Skeletal muscle satellite cell (primary cell): ENCODE measurements at regions not wholly inside any gene's neighbourhood (a gene's known extent, or its start where the extent isn't known, plus 50 kb on each side); places are given as distances from the start of the nearest gene placed in this dataset.
"Not testable (repeated sequence)": the region's sequence is repeated elsewhere in the genome, so short reads cannot be mapped to it uniquely, and the experiment has no call there.

ENCODE experiments used
- H3K27me3 ChIP-seq: 2 replicates; pipeline ENCODE4 v1.7.0; 2013; ENCODE audit warnings: low read length; ENCODE audit not compliant: control insufficient read depth, insufficient read depth
- H3K36me3 ChIP-seq: 2 replicates; pipeline ENCODE4 v1.7.0; 2013; ENCODE audit warnings: mild to moderate bottlenecking, control low read depth, low read length; ENCODE audit not compliant: insufficient read depth
- H3K4me1 ChIP-seq: 2 replicates; pipeline ENCODE4 v1.7.0; 2013; ENCODE audit warnings: low read length; ENCODE audit not compliant: control insufficient read depth, insufficient read depth
- H3K4me2 ChIP-seq: 2 replicates; pipeline ENCODE4 v1.7.0; 2013; ENCODE audit warnings: mild to moderate bottlenecking, low read length
- H3K4me3 ChIP-seq: 2 replicates; pipeline ENCODE4 v1.7.0; 2013; ENCODE audit warnings: low read length
- H3K9ac ChIP-seq: 2 replicates; pipeline ENCODE4 v1.7.0; 2013; ENCODE audit warnings: mild to moderate bottlenecking, low read depth, low read length, moderate library complexity
- H3K9me3 ChIP-seq: replicated peaks from 2 replicates; pipeline ENCODE4 v1.7.0; 2013; ENCODE audit warnings: mild to moderate bottlenecking, control low read depth, low read length

DNA sequence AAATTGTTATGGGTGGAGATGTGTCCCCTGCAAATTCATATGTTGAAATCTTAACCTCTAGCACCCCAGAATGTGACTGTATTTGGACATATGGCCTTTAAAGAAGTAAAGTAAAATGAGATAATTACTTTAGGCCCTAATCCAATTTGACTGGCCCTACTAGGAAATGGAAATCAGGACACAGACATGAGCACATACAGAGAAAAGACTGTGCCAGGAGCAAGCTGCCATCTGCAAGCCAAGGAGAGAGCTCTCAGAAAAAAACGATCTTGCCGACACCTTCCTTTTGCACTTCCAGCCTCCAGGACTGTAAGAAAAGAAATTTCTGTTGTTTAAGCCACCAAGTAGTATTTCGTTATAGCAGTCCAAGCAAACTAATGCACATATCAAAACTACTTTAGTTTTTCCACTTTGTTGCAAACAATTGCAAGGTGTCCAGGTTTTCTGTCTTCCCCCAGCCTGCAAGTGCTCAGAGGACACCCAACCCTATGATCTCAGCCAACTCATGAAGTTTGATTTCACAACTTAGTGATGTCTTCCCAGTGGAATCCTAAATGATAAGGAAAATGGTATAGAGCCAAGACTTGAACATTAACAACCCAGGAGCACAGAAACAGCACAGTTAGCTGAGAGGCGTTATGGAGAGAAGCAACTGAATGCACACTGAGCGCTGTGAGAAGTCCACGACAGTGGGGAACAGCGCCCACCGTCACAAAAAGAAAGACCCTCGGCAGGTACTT, 351.2 kb downstream of the BCL2L11 start:
- H3K4me3 ChIP-seq, H3K36me3 ChIP-seq, H3K27me3 ChIP-seq, H3K9me3 ChIP-seq, H3K4me2 ChIP-seq, H3K4me1 ChIP-seq, H3K9ac ChIP-seq: not testable (repeated sequence)

DNA sequence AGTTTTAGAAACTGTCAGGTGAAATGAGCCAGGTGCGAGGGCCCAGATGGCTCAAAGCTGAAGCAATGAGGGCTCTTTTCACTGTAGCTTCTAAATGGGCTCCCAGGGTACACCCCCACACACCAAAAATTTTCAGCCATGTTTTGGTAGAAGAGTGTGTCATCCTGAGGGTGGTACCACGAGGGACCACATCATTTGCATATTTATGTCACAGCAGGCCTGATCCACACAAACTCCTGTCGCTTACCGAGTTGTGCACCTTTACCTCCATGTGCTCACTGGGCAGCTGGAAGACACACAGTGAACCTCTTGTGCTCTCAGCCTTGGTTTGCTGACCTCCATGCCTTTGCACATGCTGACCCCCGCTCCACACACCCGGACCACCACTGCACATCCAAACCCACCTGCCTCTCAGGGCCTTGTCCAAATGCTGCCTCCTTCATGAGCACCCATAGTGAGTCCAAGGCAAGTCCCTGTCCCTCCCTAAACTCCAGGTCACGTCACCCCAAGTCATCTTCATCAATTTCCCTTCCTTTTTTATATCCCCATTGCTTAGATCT, 352.2 kb downstream of the BCL2L11 start:
- not testable (repeated sequence) for H3K27me3 ChIP-seq, H3K4me2 ChIP-seq

DNA sequence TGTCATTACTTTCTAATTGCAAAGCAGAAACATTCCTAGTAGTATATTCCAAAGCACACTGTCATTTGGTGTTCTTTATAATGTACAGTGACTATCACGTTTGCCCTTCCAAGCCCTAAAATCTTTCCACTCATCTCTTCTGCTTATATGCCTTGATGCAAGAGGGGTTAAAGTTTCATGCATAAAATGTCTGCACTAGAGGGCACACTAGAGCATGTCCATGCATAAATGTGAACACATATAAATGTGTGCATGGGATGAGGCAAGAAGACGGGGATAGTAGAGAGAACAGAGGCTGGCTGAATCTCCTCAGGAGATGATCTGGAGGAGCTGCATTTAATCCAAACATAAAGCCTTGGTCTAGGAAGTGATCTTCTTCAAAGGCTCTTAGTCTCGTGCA, 352.8 kb downstream of the BCL2L11 start:
- H3K4me1 ChIP-seq, H3K9me3 ChIP-seq, H3K27me3 ChIP-seq, H3K4me3 ChIP-seq, H3K4me2 ChIP-seq, H3K9ac ChIP-seq, H3K36me3 ChIP-seq: not testable (repeated sequence)

More for the DNA sequence above, 352.2 kb downstream of the BCL2L11 start:
- not testable (repeated sequence) for H3K4me3 ChIP-seq, H3K9ac ChIP-seq, H3K4me1 ChIP-seq, H3K36me3 ChIP-seq, H3K9me3 ChIP-seq

DNA sequence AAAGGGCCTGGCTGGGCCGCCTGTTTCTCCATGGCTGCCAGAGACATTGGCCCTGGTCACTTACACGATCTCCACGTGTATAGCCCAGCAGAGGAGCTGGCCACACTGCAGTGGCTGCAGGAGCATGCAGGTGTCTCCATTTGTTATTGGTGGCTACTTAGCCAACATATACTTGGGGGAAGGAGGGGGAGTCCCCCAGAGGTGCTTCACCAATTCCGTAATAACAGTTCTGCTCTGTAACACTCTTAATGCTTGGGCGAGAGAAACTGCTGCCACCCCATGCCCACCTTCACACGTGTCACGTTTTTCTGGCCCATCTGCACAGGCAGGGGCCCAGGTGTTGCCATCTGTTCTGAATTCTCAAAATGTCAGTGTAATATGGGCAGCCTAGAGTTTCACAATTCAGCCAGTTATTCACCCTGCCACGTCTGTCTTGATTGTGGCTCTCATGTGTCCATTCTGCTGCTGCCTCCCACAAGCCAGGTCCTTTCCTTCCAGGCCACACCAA, 353.5 kb downstream of the BCL2L11 start:
- not testable (repeated sequence) for H3K4me2 ChIP-seq, H3K9ac ChIP-seq, H3K9me3 ChIP-seq, H3K4me3 ChIP-seq, H3K36me3 ChIP-seq, H3K4me1 ChIP-seq, H3K27me3 ChIP-seq

DNA sequence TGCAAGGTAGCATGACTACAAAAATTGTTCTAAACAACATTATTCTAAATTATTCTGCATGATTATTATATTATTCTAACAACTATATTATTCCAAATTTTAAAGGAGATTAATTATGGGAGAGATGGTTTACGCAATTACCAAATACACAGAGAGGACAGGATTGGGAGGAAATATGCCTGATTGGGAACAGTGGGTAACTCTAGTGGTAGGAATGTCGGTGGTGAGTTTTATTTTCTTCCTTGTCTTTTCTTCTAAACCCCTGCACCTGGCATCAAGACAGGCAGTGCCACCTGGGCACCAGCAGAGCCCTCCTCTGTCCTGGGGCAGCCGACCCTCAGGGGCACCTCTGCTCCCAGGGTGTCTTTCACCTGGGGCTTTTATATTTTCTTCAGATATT, 357.6 kb downstream of the BCL2L11 start:
- not testable (repeated sequence) for H3K4me2 ChIP-seq, H3K4me3 ChIP-seq

DNA sequence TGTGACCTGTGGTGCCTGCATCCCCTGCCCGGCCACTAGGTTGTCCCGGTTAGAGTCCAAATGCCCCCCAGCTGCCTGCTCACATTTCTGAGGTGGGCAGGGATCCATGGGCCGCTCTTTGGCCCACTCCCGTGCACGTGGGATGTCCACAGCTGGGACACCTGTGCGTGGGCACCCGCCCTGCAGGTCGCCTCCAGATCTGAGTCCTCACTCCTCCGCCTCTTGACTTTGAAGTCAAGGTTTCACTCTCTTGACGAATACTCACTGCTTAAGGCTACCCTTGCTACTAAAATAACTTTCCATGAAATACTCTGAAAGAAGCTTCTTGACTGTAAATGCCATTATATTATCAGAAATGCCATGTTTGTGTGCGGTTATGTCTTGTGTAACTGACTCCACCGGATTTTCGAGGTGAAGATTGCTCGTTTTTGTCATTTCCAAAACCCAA, 358.2 kb downstream of the BCL2L11 start:
- H3K9me3 ChIP-seq, H3K27me3 ChIP-seq, H3K4me2 ChIP-seq, H3K36me3 ChIP-seq, H3K4me3 ChIP-seq, H3K9ac ChIP-seq: not testable (repeated sequence)
- peaks cover 11% of the 10 kb centered on the region for H3K4me1 ChIP-seq

More for the DNA sequence above, 357.6 kb downstream of the BCL2L11 start:
- H3K36me3 ChIP-seq, H3K27me3 ChIP-seq, H3K9me3 ChIP-seq, H3K9ac ChIP-seq: not testable (repeated sequence)
- peaks cover 11% of the 10 kb centered on the region for H3K4me1 ChIP-seq

DNA sequence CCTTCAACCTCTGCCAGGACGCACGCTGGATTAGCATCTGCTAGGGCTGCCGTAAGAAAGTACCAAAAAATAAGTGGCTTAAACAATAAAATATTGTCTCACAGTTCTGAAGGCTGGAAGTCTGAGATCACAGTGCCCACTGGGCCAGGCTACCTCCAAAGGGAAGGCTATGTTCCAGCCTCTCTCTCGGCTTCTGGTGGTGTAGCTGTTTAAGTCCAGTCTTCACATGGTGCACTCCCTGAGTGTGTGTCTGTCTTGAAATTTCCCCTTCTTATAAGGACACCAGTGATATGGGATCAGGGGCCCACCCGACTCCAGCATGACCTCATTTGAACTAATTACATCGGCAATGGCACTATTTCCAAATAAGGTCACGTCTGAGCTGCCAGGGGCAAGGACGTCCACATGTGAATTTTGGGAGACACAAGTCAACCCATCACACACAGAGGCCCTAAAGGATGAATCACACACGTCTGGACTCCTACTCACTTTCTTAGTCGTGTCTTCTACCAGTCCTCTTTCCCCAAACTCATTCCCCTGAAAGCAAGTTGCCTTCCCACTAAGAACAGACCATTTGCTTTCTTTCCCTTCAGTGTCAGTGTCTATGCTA, 359.4 kb downstream of the BCL2L11 start:
- peak overlapping the region; percentile 38 for H3K9ac ChIP-seq
- not testable (repeated sequence) for H3K4me3 ChIP-seq, H3K36me3 ChIP-seq, H3K4me2 ChIP-seq, H3K27me3 ChIP-seq, H3K9me3 ChIP-seq
- H3K4me1 ChIP-seq = peaks cover 11% of the 10 kb centered on the region

DNA sequence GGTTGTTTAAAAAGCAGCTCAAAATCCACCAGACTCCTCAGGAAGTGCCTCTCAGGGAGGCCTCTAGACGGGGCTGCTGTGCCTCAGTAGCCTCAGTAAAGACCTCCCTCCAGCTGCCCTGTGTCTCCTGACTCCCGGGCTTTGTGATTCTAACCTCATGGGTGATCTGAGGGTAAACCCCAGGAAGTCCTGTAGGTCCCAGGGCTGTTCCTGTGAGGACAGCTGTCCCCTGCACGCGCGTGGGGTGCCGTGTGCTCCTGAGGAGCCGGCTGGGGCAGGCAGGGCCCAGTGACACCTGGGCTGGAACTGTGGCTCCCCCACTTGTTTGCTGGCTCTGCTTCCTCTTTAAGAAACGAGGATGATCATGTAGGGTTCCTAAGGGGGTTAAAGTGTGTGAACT, 359.9 kb downstream of the BCL2L11 start:
- Histone ChIP-seq H3K4me1 (peaks cover 11% of the 10 kb centered on the region), H3K9ac (peak overlapping the region; percentile 38)
- H3K36me3 ChIP-seq, H3K4me3 ChIP-seq, H3K9me3 ChIP-seq, H3K27me3 ChIP-seq, H3K4me2 ChIP-seq: not testable (repeated sequence)

DNA sequence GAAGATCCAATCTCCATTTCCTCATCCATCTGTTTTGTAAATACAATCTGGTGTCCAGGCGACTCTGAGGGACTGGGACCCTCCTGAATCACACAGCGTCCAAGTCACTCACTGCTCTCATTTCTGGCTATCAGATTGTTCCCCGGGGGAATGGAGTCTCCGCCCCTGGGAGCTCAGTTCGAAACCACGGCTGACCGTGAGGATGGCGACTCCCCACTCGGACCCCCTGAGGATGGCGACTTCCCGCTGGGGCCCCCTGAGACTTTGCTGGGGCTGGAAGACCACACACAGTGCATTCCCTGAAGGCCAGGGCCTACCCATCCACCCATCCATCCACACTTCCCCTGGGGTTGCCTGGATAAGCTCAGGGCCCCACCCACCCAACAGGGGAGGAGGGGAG, 360.5 kb downstream of the BCL2L11 start:
- H3K36me3 ChIP-seq, H3K9ac ChIP-seq, H3K4me2 ChIP-seq, H3K27me3 ChIP-seq, H3K4me3 ChIP-seq, H3K9me3 ChIP-seq: not testable (repeated sequence)
- H3K4me1 ChIP-seq = peaks cover 11% of the 10 kb centered on the region

DNA sequence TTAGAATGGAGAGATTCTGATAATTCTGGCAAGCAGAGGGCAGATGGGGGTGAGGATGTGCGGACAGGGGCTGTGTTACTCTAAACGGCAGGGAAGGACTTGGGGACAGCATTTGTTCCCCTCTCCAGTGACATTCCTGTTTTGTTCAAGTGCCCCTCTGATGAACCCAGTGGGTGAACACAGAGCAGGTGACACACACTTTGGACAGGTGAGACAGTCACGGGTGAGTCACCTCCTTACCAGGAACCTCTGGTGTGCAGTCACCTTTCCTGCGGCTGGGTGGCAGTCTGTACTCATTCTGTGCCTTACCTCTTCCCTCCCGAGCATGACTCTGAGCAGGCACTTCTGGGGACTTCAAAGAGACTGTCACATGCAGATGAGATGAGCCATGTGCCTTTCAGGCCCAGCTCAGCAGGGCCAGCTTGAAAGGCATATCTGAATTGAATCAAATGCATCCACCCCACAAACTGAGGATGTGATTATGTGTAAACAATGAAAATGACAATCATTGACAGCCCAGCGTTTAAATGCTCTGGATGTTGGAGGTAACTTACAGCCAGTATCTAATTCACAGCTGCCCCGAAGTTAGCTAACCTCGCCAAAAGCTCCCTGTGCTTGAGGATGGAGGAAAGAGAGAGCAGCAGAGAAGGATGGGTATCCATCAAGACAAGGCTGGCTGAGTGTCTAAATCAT, 362.4 kb downstream of the BCL2L11 start:
- H3K4me3 ChIP-seq, H3K27me3 ChIP-seq, H3K36me3 ChIP-seq, H3K9me3 ChIP-seq, H3K4me2 ChIP-seq, H3K9ac ChIP-seq: not testable (repeated sequence)
- H3K4me1 ChIP-seq = peaks cover 11% of the 10 kb centered on the region

DNA sequence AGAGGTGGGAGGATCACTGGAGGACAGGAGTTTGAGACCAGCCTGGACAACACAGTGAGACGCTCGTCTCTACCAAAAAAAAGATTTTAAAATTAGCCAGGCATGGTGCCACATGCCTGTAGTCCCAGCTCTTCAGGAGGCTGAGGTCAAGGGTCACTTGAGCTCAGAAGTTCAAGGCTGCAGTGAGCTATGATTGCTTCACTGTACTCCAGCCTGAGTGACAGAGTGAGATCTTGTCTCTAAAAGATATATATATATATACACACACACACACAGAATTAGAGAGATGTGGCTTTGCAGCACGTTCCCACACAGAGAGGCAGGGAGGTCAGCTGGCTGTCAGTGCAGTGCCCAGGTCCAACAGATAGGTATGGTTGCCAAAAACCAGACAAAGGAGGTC, 363.4 kb downstream of the BCL2L11 start:
- peaks cover 11% of the 10 kb centered on the region for H3K4me1 ChIP-seq
- not testable (repeated sequence) for H3K9me3 ChIP-seq, H3K4me3 ChIP-seq, H3K27me3 ChIP-seq, H3K9ac ChIP-seq, H3K36me3 ChIP-seq, H3K4me2 ChIP-seq
